Spleen (tissue), 7 donors: ENCODE measurements at regions not wholly inside any gene's neighbourhood (a gene's known extent, or its start where the extent isn't known, plus 50 kb on each side); places are given as distances from the start of the nearest gene placed in this dataset.

Experiments
- CTCF ChIP-seq, 11 experiments: fragments of 200-600 bp in 7 of 11; fragments of 450-650 bp in 4 of 11; sonication (generic) in 4 of 11; IDR thresholded peaks in 8 of 11; conservative IDR thresholded peaks in 3 of 11; 1 replicate in 7 of 11; 2 replicates in 4 of 11; pipeline versions ENCODE4 v1.4.0 to v1.8.0; 2016 to 2021; ENCODE audit warnings: antibody characterized with exemption in 11 of 11, inconsistent platforms in 4 of 11, mild to moderate bottlenecking in 1 of 11
- POLR2A ChIP-seq, 3 donors: fragments of 450-650 bp; IDR thresholded peaks; one replicate each; pipeline ENCODE4 v1.5.1; 2017; ENCODE audit warnings: antibody characterized with exemption in 3 of 3, mild to moderate bottlenecking in 1 of 3
- POLR2AphosphoS5 ChIP-seq, 3 donors: sonication (generic); formaldehyde crosslinking; IDR thresholded peaks; one replicate each; pipeline ENCODE4 v1.5.1; 2017; ENCODE audit warnings: antibody characterized with exemption in 3 of 3
- donor health status: DM: no; HTN: no; CAD: no; lungs with moderate emphysema.
- donor health status: DM: no; HTN: no; CAD: no.
- donor health status: DM: no; HTN: no; CAD: no.

GRCh38 chr4:26013629-26014028 is 99.6 kb downstream of the SMIM20 start:
- TF ChIP-seq CTCF (IDR thresholded peaks at IDR 0.05 in 8 of 11, conservative IDR thresholded peaks at IDR 0.05 in 3 of 11) = no peak
- no peak for TF ChIP-seq POLR2A (IDR thresholded peaks at IDR 0.05)
- no peak for TF ChIP-seq POLR2AphosphoS5 (IDR thresholded peaks at IDR 0.05)
